ENCODE measurements at regions not wholly inside any gene's neighbourhood (a gene's known extent, or its start where the extent isn't known, plus 50 kb on each side); places are given as distances from the start of the nearest gene placed in this dataset.

DNA sequence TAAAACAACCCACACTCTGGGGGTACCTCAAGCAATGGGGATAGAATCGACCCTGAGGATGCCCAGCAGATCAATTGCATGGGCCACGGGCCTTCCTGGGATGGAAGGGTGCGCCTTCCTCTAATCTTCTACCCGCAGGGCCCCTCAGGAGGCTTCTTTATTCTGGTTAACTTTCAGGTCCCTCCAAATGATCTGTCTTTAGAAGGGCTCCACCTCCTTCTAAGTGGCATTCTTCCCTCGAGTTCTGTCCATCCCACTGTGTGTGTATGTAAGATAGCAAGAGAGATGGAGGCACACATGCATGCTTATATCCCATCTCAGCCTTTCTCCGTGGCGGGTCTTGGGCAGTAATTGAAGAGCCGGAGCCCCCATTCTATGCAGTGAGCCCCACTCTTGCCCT, 125.7 kb downstream of the MRM1 start:
- H3K36me3 ChIP-seq: no peaks in the 10 kb centered on the region
- H3K27me3 ChIP-seq: peaks cover 57% of the 10 kb centered on the region
- H3K9me3 ChIP-seq: no peaks in the 10 kb centered on the region
- WGBS: 89% methylated on average over 7 of the region's 8 CpGs
- DNase-seq (ENCODE audit: low spot score in 2 of 2): no peak
- H3K4me1 ChIP-seq: peaks cover 23% of the 10 kb centered on the region
- no peak overlapping the region for H3K4me3 ChIP-seq
- H3K27ac ChIP-seq: no peak overlapping the region
- TF ChIP-seq EP300 (IDR thresholded peaks at IDR 0.05) (no peak), POLR2AphosphoS5 (IDR thresholded peaks at IDR 0.05) (no peak), POLR2A (IDR thresholded peaks at IDR 0.05) (no peak)
- TF ChIP-seq, protein P1, sequence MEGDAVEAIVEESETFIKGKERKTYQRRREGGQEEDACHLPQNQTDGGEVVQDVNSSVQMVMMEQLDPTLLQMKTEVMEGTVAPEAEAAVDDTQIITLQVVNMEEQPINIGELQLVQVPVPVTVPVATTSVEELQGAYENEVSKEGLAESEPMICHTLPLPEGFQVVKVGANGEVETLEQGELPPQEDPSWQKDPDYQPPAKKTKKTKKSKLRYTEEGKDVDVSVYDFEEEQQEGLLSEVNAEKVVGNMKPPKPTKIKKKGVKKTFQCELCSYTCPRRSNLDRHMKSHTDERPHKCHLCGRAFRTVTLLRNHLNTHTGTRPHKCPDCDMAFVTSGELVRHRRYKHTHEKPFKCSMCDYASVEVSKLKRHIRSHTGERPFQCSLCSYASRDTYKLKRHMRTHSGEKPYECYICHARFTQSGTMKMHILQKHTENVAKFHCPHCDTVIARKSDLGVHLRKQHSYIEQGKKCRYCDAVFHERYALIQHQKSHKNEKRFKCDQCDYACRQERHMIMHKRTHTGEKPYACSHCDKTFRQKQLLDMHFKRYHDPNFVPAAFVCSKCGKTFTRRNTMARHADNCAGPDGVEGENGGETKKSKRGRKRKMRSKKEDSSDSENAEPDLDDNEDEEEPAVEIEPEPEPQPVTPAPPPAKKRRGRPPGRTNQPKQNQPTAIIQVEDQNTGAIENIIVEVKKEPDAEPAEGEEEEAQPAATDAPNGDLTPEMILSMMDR (IDR thresholded peaks at IDR 0.05): no peak

DNA sequence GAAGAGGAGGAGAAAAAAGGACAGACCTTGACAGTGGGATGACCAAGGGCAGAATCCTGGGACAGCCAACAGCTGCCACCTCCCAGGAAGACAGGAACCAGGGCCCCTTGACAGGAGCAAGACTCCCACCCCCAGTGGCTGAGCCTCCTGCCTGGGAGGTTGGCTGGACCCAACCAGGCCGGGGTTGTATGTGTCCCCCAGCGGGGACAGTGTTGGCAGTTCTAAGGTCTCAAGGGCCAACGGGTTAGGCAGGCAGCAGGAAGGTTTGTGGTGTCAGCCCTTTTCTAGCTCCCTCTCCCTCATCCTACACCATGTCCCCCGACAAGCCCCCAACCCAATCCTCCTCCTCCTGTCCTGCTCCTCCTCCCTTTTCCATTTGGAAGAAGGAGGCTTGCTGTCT, 126.2 kb downstream of the MRM1 start:
- peaks cover 57% of the 10 kb centered on the region for H3K27me3 ChIP-seq
- H3K4me3 ChIP-seq: no peak overlapping the region
- no peaks in the 10 kb centered on the region for H3K9me3 ChIP-seq
- H3K27ac ChIP-seq: no peak overlapping the region
- H3K36me3 ChIP-seq: no peaks in the 10 kb centered on the region
- H3K4me1 ChIP-seq: peaks cover 19% of the 10 kb centered on the region
- TF ChIP-seq, protein P1 (IDR thresholded peaks at IDR 0.05): no peak
- TF ChIP-seq POLR2A (IDR thresholded peaks at IDR 0.05) (no peak), EP300 (IDR thresholded peaks at IDR 0.05) (no peak), POLR2AphosphoS5 (IDR thresholded peaks at IDR 0.05) (no peak)
- 29% methylated on average over 4 of the region's 4 CpGs for WGBS
- no peak for DNase-seq (ENCODE audit: low spot score in 2 of 2)

DNA sequence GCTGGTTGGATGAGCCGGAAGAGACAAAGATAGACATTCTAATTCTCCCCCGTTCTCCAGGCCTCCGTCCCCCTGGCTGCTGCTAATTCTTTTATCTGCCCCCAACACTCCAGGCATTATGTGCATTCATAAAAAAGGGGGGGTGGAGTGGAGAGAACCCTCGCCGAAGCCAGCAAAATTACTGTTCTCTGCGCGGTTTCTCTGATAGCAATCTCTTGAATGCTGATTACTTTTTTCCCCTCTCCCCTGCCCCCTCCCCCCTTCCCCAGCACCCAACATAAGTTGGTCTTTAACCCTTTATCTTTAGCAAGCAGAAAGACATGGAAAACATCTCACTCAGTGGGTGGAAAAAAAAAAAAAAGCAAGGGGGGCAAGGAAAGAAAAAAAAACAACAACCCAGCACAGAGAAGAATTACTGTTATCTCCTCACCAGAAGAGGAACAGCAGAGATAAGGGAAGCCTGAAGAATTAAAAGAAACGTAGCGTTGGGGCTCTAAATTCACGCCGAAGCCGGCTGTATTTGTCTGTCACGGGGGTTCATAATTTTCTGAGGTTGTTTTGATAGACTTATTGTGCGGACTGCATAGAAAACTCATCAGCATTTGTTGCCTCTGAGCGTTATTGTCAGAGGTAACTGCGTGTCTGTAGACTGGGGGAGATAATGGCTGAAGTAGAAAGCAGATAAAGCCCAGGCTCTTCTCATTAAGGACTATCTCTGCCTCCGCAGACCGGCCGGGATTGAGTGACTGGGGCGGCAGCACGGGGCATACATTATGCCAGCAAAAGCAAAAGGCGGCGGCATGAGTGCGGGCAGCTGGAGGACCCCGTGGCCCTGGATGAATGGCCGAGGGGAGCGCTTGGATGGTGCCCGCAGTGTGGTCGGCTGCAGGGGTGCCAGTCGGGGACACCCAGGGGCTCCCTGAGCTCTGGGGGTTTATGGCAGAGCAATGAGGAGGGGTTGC, 126.9 kb downstream of the MRM1 start:
- Histone ChIP-seq H3K4me1 (peaks cover 16% of the 10 kb centered on the region), H3K4me3 (no peak overlapping the region), H3K9me3 (no peaks in the 10 kb centered on the region), H3K27ac (no peak overlapping the region), H3K36me3 (no peaks in the 10 kb centered on the region), H3K27me3 (peaks cover 56% of the 10 kb centered on the region)
- no peak for DNase-seq (ENCODE audit: low spot score in 2 of 2)
- TF ChIP-seq POLR2AphosphoS5 (IDR thresholded peaks at IDR 0.05): no peak
- TF ChIP-seq POLR2A (IDR thresholded peaks at IDR 0.05): no peak
- TF ChIP-seq, protein P1 (IDR thresholded peaks at IDR 0.05): no peak
- no peak for TF ChIP-seq EP300 (IDR thresholded peaks at IDR 0.05)
- WGBS: 30% methylated on average over 30 of the region's 30 CpGs

DNA sequence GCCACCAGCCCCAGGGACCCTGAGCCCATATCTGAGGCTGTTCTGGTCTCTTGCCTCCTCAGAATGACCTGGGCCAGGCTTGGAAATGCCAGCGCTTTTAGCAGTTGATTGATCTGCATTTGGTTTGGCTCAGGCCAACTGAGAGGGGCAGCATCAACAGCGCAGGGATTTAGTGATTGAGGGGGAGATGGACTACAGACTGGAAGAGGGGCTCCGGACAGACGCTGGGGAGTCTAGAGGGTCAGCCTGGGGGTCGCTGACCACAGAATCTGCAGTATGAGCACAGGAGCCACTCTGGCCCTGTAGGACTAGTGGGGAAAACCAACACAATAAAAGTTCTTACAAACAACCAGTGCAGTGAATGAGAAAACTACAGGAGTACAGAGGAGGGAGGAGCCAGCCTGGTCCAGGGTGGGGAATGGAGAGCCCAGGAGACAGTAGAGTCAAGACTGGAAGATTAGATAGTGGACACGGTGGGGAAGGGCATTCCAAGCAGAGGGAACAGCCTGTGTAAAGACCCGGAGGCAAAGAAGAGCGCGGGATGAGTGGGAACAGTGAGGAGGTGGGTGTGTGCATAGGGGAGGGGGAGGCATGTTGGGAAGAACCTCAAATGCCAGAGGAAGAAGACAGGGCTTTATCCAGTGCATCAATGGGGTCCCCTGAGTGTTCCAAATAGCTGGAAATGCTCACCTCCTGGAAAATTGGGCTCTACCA, 128.9 kb downstream of the MRM1 start:
- Histone ChIP-seq H3K27ac (no peak overlapping the region), H3K27me3 (peaks cover 56% of the 10 kb centered on the region), H3K36me3 (no peaks in the 10 kb centered on the region), H3K4me3 (no peak overlapping the region), H3K9me3 (no peaks in the 10 kb centered on the region), H3K4me1 (peaks cover 16% of the 10 kb centered on the region)
- no peak for DNase-seq (ENCODE audit: low spot score in 2 of 2)
- WGBS: 78% methylated on average over 9 of the region's 9 CpGs
- TF ChIP-seq POLR2AphosphoS5 (IDR thresholded peaks at IDR 0.05) (no peak), EP300 (IDR thresholded peaks at IDR 0.05) (no peak), POLR2A (IDR thresholded peaks at IDR 0.05) (no peak)
- TF ChIP-seq, protein P1 (IDR thresholded peaks at IDR 0.05): no peak

Data from suprapubic skin (tissue), 4 donors.